C4-2B (cell line): ENCODE measurements at regions not wholly inside any gene's neighbourhood (a gene's known extent, or its start where the extent isn't known, plus 50 kb on each side); places are given as distances from the start of the nearest gene placed in this dataset.

Experiments used
- H3K27ac ChIP-seq: fragments of 450-650 bp; 2 replicates; pipeline ENCODE4 v1.5.1; 2017
- CTCF ChIP-seq: fragments of 450-650 bp; conservative IDR thresholded peaks from 2 replicates; pipeline ENCODE4 v1.5.1; 2017; ENCODE audit warnings: mild to moderate bottlenecking
- ZFX ChIP-seq: fragments of 450-650 bp; IDR thresholded peaks from 2 replicates; pipeline ENCODE4 v1.6.1; 2017

GRCh38 chr5:74244406-74244805, 396.1 kb downstream of the ENC1 start:
- no peak overlapping the region for H3K27ac ChIP-seq
- TF ChIP-seq CTCF (no peak), ZFX (no peak)

GRCh38 chr5:74243634-74244033, 396.9 kb downstream of the ENC1 start:
- TF ChIP-seq ZFX (no peak), CTCF (no peak)
- H3K27ac ChIP-seq = no peak overlapping the region

GRCh38 chr5:74242516-74242915, 398.0 kb downstream of the ENC1 start:
- H3K27ac ChIP-seq = peak overlapping the region; percentile 27; the same call in 1 of the 2 replicates
- TF ChIP-seq ZFX (no peak), CTCF (no peak)

GRCh38 chr5:74241751-74242140, 398.8 kb downstream of the ENC1 start:
- peak overlapping the region; percentile 26; the same call in 1 of the 2 replicates for H3K27ac ChIP-seq
- TF ChIP-seq CTCF (no peak), ZFX (no peak)

GRCh38 chr5:74240783-74241750, 399.5 kb downstream of the ENC1 start:
- TF ChIP-seq ZFX (no peak), CTCF (no peak)
- H3K27ac ChIP-seq = peak overlapping the region; percentile 26; the same call in 1 of the 2 replicates

- no peak overlapping the region for H3K27ac ChIP-seq
- no peak for TF ChIP-seq ZFX
- TF ChIP-seq CTCF = no peak
Measured at GRCh38 chr5:74239261-74239660, 401.3 kb downstream of the ENC1 start.

- TF ChIP-seq CTCF (no peak), ZFX (no peak)
- H3K27ac ChIP-seq = no peak overlapping the region
Measured at GRCh38 chr5:74237571-74238145, 402.9 kb downstream of the ENC1 start.
